Endothelial cell of umbilical vein (primary cell): ENCODE measurements at regions not wholly inside any gene's neighbourhood (a gene's known extent, or its start where the extent isn't known, plus 50 kb on each side); places are given as distances from the start of the nearest gene placed in this dataset.

ENCODE experiments used
- EZH2 ChIP-seq: IDR thresholded peaks from 2 replicates; pipeline ENCODE4 v1.6.1; 2012; ENCODE audit warnings: borderline replicate concordance, low read depth, mild to moderate bottlenecking, moderate library complexity, low read length, inconsistent platforms; ENCODE audit not compliant: severe bottlenecking
- POLR2A ChIP-seq: IDR thresholded peaks from 2 replicates; pipeline ENCODE4 v1.6.1; 2012; ENCODE audit warnings: low read depth, mild to moderate bottlenecking, control low read depth, low read length
- POLR2AphosphoS5 ChIP-seq: IDR thresholded peaks from 2 replicates; pipeline ENCODE4 v1.6.1; 2012; ENCODE audit warnings: low read depth, mild to moderate bottlenecking, control low read depth, low read length, moderate library complexity; ENCODE audit not compliant: insufficient read depth
- TF ChIP-seq, protein P1 (sequence below), 2 donors: IDR thresholded peaks; 1 replicate in 1 of 2; 2 replicates in 1 of 2; pipeline ENCODE4 v1.5.1; 2011; ENCODE audit warnings: low read length in 2 of 2, mild to moderate bottlenecking in 2 of 2, moderate library complexity in 2 of 2, control low read depth in 1 of 2, inconsistent platforms in 1 of 2, low read depth in 1 of 2; ENCODE audit not compliant: insufficient read depth in 1 of 2; ENCODE audit errors: extremely low read depth in 1 of 2
- TF ChIP-seq, protein P2 (sequence below): IDR thresholded peaks from 2 replicates; pipeline ENCODE4 v1.6.1; 2011; ENCODE audit not compliant: insufficient read depth, insufficient read length

DNA sequence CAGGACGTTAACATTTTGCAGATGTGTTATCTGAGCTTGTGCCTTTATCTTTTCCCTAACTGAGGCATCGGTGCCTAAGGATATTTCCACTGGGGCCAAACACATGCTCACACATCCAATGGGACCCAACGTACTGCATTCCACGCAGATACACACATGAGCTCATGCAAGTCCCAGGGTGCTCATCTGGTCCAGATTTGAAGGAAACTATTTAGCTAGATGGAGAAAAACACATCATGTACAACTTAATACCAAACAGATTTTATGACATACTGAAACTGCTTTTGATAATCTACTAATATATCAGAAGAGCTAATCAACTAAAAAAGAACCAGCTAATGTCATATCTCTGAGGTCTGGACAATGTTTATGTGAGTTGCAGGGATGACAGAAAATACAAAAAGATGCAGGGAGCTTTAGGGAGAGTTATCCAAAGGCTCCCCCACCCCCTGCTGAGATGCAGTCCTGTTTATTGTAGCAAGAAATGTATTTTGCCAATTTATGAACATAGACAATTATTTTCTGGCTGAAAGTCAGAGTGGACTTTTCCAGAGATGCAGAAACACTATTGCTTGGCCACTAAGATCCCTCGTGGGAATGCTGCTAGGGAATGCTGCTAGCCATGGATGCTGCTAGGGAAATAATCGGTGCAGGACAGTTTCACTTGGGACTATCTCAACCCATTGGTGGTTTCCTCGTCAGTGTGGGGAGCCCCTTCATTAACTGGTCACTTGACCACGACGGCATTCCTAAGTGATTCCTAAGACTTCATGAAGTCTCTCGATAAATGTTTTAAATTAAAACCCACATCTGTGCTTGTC, 172.8 kb downstream of the SMIM20 start:
- TF ChIP-seq, protein P1, sequence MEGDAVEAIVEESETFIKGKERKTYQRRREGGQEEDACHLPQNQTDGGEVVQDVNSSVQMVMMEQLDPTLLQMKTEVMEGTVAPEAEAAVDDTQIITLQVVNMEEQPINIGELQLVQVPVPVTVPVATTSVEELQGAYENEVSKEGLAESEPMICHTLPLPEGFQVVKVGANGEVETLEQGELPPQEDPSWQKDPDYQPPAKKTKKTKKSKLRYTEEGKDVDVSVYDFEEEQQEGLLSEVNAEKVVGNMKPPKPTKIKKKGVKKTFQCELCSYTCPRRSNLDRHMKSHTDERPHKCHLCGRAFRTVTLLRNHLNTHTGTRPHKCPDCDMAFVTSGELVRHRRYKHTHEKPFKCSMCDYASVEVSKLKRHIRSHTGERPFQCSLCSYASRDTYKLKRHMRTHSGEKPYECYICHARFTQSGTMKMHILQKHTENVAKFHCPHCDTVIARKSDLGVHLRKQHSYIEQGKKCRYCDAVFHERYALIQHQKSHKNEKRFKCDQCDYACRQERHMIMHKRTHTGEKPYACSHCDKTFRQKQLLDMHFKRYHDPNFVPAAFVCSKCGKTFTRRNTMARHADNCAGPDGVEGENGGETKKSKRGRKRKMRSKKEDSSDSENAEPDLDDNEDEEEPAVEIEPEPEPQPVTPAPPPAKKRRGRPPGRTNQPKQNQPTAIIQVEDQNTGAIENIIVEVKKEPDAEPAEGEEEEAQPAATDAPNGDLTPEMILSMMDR (IDR thresholded peaks at IDR 0.05; ENCODE audit: extremely low read depth in 1 of 2, insufficient read depth in 1 of 2, low read depth in 1 of 2, low read length in 2 of 2): no peak
- no peak for TF ChIP-seq POLR2A
- no peak for TF ChIP-seq POLR2AphosphoS5
- no peak for TF ChIP-seq EZH2
- TF ChIP-seq, protein P2, sequence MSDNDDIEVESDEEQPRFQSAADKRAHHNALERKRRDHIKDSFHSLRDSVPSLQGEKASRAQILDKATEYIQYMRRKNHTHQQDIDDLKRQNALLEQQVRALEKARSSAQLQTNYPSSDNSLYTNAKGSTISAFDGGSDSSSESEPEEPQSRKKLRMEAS: no peak
